Liver (tissue), 3 donors: ENCODE measurements at regions not wholly inside any gene's neighbourhood (a gene's known extent, or its start where the extent isn't known, plus 50 kb on each side); places are given as distances from the start of the nearest gene placed in this dataset.

ENCODE experiments used
- FOXA1 ChIP-seq: IDR thresholded peaks from 2 replicates; pipeline ENCODE4 v1.6.1; 2016; ENCODE audit warnings: antibody characterized with exemption
- GABPA ChIP-seq, 2 donors: IDR thresholded peaks in 1 of 2; conservative IDR thresholded peaks in 1 of 2; 2 replicates each; pipeline ENCODE4 v1.6.1; 2016; ENCODE audit warnings: antibody characterized with exemption in 2 of 2, mild to moderate bottlenecking in 1 of 2, moderate library complexity in 1 of 2
- HNF4G ChIP-seq: IDR thresholded peaks from 2 replicates; pipeline ENCODE4 v1.6.1; 2016; ENCODE audit warnings: antibody characterized with exemption
- JUND ChIP-seq, 2 donors: IDR thresholded peaks; 2 replicates each; pipeline ENCODE4 v1.6.1; 2016; ENCODE audit warnings: antibody characterized with exemption in 2 of 2
- RAD21 ChIP-seq, 2 donors: IDR thresholded peaks; 2 replicates each; pipeline ENCODE4 v1.6.1; 2016; ENCODE audit warnings: antibody characterized with exemption in 2 of 2, mild to moderate bottlenecking in 2 of 2
- RXRA ChIP-seq, 2 donors: IDR thresholded peaks; 2 replicates each; pipeline ENCODE4 v1.6.1; 2017 to 2018; ENCODE audit warnings: antibody characterized with exemption in 2 of 2, mild to moderate bottlenecking in 1 of 2
- TAF1 ChIP-seq: conservative IDR thresholded peaks from 2 replicates; pipeline ENCODE4 v1.6.1; 2016; ENCODE audit warnings: antibody characterized with exemption, mild to moderate bottlenecking
- YY1 ChIP-seq: IDR thresholded peaks from 2 replicates; pipeline ENCODE4 v1.6.1; 2016; ENCODE audit warnings: antibody characterized with exemption, mild to moderate bottlenecking
- TF ChIP-seq, protein P1 (sequence below): IDR thresholded peaks from 2 replicates; pipeline ENCODE4 v1.6.1; 2016; ENCODE audit warnings: antibody characterized with exemption
- TF ChIP-seq, protein P2 (sequence below): fragments of 150-350 bp; IDR thresholded peaks from 2 replicates; pipeline ENCODE4 v1.5.1; 2017; ENCODE audit warnings: improper control_type of control experiment, low read depth, low read length; ENCODE audit not compliant: missing input control
- TF ChIP-seq, protein P3 (sequence below): IDR thresholded peaks from 2 replicates; pipeline ENCODE4 v1.6.1; 2016; ENCODE audit warnings: antibody characterized with exemption, mild to moderate bottlenecking
- TF ChIP-seq, protein P4 (sequence below): IDR thresholded peaks from 2 replicates; pipeline ENCODE4 v1.6.1; 2016; ENCODE audit warnings: antibody characterized with exemption
- TF ChIP-seq, protein P5 (sequence below): IDR thresholded peaks from 2 replicates; pipeline ENCODE4 v1.6.1; 2016; ENCODE audit warnings: antibody characterized with exemption
- donor health status: healthy.
- donor health status: healthy.

DNA sequence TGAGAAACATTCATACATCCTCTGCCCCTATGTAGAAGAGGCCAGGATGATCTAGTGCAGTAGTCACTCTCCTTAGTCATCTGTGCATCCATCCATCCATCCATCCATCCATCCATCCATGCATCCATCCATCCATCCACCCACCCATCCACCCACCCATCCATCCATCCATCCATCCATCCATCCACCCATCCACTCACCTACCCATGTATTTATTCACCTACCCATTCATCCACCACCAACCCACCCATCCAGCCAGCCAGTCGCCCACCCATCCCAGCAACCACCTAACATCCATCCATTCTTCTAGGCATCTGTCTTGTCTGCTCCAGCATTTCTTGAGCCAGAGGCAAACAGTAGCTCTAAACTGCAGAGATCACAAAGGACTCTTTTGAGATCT, 87.1 kb downstream of the MSX2 start:
- TF ChIP-seq RAD21 (IDR thresholded peaks at IDR 0.05) (no peak), YY1 (no peak), RXRA (IDR thresholded peaks at IDR 0.05) (no peak), TAF1 (no peak), JUND (IDR thresholded peaks at IDR 0.05) (no peak), HNF4G (no peak), GABPA (IDR thresholded peaks at IDR 0.05 in 1 of 2, conservative IDR thresholded peaks at IDR 0.05 in 1 of 2) (no peak), FOXA1 (no peak)
- TF ChIP-seq, protein P1, sequence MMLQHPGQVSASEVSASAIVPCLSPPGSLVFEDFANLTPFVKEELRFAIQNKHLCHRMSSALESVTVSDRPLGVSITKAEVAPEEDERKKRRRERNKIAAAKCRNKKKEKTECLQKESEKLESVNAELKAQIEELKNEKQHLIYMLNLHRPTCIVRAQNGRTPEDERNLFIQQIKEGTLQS: no peak
- TF ChIP-seq, protein P2, sequence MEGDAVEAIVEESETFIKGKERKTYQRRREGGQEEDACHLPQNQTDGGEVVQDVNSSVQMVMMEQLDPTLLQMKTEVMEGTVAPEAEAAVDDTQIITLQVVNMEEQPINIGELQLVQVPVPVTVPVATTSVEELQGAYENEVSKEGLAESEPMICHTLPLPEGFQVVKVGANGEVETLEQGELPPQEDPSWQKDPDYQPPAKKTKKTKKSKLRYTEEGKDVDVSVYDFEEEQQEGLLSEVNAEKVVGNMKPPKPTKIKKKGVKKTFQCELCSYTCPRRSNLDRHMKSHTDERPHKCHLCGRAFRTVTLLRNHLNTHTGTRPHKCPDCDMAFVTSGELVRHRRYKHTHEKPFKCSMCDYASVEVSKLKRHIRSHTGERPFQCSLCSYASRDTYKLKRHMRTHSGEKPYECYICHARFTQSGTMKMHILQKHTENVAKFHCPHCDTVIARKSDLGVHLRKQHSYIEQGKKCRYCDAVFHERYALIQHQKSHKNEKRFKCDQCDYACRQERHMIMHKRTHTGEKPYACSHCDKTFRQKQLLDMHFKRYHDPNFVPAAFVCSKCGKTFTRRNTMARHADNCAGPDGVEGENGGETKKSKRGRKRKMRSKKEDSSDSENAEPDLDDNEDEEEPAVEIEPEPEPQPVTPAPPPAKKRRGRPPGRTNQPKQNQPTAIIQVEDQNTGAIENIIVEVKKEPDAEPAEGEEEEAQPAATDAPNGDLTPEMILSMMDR: no peak
- TF ChIP-seq, protein P3, sequence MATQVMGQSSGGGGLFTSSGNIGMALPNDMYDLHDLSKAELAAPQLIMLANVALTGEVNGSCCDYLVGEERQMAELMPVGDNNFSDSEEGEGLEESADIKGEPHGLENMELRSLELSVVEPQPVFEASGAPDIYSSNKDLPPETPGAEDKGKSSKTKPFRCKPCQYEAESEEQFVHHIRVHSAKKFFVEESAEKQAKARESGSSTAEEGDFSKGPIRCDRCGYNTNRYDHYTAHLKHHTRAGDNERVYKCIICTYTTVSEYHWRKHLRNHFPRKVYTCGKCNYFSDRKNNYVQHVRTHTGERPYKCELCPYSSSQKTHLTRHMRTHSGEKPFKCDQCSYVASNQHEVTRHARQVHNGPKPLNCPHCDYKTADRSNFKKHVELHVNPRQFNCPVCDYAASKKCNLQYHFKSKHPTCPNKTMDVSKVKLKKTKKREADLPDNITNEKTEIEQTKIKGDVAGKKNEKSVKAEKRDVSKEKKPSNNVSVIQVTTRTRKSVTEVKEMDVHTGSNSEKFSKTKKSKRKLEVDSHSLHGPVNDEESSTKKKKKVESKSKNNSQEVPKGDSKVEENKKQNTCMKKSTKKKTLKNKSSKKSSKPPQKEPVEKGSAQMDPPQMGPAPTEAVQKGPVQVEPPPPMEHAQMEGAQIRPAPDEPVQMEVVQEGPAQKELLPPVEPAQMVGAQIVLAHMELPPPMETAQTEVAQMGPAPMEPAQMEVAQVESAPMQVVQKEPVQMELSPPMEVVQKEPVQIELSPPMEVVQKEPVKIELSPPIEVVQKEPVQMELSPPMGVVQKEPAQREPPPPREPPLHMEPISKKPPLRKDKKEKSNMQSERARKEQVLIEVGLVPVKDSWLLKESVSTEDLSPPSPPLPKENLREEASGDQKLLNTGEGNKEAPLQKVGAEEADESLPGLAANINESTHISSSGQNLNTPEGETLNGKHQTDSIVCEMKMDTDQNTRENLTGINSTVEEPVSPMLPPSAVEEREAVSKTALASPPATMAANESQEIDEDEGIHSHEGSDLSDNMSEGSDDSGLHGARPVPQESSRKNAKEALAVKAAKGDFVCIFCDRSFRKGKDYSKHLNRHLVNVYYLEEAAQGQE: no peak
- TF ChIP-seq, protein P4, sequence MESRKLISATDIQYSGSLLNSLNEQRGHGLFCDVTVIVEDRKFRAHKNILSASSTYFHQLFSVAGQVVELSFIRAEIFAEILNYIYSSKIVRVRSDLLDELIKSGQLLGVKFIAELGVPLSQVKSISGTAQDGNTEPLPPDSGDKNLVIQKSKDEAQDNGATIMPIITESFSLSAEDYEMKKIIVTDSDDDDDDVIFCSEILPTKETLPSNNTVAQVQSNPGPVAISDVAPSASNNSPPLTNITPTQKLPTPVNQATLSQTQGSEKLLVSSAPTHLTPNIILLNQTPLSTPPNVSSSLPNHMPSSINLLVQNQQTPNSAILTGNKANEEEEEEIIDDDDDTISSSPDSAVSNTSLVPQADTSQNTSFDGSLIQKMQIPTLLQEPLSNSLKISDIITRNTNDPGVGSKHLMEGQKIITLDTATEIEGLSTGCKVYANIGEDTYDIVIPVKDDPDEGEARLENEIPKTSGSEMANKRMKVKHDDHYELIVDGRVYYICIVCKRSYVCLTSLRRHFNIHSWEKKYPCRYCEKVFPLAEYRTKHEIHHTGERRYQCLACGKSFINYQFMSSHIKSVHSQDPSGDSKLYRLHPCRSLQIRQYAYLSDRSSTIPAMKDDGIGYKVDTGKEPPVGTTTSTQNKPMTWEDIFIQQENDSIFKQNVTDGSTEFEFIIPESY: no peak
- TF ChIP-seq, protein P5, sequence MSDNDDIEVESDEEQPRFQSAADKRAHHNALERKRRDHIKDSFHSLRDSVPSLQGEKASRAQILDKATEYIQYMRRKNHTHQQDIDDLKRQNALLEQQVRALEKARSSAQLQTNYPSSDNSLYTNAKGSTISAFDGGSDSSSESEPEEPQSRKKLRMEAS: no peak
